Activated CD8-positive, alpha-beta memory T cell treated with anti-CD3 and anti-CD28 coated beads for 24 hours (primary cell): ENCODE measurements at regions not wholly inside any gene's neighbourhood (a gene's known extent, or its start where the extent isn't known, plus 50 kb on each side); places are given as distances from the start of the nearest gene placed in this dataset.

Source experiments
- DNase-seq: peaks from one replicate; pipeline ENCODE4 v3.0.0-alpha.2; 2020

DNA sequence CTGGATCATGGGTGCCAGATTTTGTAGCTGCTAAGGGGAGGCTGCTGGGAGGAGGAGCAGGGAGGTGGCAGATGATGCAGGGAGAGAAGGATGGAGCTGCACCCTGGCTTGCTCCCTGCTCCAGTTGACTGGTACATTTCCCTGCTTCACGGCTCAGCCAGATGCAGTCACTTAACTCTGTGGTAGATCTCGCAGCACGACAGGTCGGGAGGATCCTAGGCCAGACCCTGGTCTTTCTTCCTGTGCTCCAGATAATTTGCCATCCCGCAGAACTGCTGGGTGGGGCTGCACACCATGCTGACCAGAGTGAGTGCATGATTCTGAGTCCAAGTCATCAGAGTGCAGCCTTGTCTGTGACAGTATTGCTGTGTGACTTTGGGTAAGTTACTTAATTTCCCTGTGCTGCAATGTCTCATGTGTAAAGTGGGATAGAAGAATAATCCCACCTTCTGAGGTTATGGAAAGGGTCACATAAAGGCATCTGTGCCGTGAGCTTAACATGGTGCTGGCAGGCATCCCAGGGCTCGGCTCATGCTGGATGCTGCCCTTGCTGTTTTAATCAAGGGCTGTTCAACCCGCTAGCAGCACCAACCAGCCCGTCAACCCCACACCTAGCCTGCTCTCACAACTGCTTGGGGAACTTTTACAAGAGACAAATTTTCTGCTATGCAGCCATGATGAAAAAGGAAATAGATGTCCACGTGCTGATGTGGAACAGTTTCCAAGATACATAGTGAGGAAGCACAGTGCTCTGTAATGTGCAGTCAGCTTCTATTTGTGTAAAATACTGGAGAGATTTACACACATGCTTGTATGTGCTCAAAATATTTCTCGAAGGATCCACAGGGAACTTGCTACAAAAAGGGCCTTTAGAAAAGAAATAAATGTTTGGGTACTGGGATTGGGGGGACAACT is 257.9 kb downstream of the CDH26 start:
- DNase-seq = no peak

- no peak for DNase-seq
Observed at GRCh38 chr20:60219231-60219630, 261.0 kb downstream of the CDH26 start.

DNA sequence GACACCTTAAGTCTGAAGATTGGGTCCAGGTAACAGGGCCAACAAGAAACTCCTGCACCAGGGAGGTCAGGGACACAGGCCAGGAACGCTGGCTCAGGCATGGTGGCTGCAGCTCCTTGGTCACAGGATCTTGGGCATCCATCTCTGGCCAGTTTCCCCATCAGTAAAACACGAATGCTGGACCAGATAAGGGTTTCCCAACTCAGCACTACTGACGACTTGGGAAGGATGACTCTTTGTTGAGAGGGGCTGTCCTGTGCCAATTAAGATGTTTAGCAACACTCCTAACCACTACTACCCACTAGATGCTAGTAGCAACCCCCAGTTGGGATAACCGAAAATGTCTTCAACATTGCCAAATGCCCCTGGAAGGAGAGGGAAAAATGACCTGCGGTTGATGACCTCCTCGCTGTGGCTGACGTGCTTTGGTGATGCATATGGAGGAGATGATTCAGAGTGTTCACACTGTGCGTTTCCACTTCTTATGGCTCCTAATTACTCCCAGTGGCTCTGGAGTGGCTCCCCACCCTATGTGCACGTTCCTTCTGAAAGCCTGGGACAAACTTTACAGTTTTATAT is 261.9 kb downstream of the CDH26 start:
- DNase-seq = no peak

- no peak for DNase-seq
Observed at GRCh38 chr20:60220706-60221105, 262.5 kb downstream of the CDH26 start.

DNA sequence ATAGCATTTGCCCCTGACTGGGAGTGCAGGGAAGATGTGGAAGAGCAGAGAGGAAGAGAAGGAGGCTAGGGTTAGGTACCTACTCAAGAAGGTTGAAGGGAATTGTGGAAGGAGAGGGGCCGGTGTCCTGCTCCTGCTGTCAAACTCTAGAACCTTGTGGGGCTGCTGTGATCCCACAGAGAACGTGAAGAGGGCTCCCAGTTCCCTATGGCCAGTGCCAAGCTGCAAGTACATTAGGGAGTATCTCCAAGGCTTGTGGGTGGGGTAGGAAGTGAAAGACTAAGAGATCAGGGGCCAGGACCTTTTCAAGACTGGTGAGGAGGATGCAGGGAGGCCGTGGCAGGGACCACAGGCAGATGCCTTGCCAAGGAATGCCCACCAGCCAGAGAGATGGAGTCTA is 263.4 kb downstream of the CDH26 start:
- no peak for DNase-seq

GRCh38 chr20:60222497-60222896 is 264.3 kb downstream of the CDH26 start:
- no peak for DNase-seq

DNA sequence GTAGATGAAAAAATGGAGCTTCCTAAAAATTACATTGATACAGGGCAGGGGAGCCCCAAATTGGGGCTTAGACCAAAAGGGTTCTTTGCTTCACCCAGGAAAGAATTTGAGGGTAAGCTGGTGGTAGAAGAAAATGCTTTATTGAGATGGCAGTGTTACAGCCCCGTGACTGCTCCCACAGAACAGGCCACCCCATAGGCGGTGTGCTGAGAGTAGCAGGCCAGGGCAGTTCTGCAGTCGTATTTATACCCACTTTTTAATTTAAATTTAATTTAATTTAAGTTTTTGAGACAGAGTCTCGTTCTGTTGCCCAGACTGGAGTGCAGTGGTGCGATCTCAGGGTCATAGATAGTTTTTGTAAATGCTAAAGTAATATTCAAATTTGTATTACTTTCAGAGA is 265.0 kb downstream of the CDH26 start:
- DNase-seq = no peak

GRCh38 chr20:60224914-60225313 is 266.7 kb downstream of the CDH26 start:
- DNase-seq = no peak

- DNase-seq = no peak
Observed at GRCh38 chr20:60228255-60228654, 270.0 kb downstream of the CDH26 start.

DNA sequence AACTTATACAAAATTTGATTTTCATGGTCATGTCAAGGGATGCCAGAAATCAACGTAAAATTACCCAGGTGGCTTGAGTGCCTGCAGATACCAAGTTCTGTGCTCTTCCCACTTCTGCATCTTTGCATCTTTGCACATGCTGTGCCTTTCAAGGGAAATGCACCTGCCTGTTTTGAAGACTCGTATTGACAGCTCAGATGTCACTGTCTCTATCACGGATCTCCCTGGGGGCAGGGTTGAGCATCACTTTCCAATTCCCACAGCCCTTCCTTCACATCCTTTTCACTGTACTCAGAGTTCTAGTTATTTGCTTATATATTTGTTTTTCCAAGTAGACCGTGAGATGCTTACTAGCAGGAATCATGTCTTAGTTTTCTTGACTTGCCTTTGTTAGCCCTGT is 274.2 kb downstream of the CDH26 start:
- no peak for DNase-seq

GRCh38 chr20:60233018-60233630 is 274.9 kb downstream of the CDH26 start:
- no peak for DNase-seq

DNA sequence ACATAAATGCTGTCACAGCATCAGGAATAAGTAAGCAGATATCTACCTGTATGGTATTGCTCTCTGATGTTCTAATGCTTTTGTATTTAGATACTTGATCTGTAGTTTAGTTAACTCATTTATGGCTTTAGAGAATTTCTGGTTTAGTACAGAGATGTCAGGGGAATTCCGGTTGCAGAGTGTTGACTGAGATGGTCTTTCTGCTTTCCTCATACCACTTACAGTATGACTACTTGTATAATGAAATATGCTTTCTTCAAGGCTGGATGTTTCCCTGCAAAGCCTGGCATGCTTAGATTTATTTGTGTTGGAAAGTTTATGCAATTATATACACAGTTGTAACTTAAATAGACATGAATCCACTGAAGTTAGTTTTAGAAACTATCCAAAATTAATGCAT is 278.4 kb downstream of the CDH26 start:
- DNase-seq = no peak

DNA sequence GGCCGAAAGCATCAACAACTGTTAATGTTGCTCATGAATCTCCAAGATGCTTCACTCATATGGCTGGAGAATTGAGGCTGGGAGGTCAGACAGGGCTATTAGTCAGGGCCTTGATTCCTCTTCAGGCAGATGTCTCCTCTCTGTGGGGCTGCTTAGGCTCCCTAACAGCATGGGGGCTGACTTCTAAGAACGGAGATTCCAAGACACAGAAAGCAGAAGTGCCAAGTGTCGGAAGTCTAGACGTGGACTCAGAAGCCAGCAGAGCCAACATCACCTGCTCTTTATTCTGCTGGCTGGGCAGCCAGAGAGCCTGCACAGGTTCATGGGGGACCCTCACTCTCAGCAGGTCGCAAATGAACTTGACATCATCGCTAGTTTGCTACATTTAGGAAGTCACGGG is 279.8 kb downstream of the CDH26 start:
- DNase-seq = no peak

- DNase-seq = peak; percentile 19
Observed at GRCh38 chr20:60238992-60239660, 280.9 kb downstream of the CDH26 start.

DNA sequence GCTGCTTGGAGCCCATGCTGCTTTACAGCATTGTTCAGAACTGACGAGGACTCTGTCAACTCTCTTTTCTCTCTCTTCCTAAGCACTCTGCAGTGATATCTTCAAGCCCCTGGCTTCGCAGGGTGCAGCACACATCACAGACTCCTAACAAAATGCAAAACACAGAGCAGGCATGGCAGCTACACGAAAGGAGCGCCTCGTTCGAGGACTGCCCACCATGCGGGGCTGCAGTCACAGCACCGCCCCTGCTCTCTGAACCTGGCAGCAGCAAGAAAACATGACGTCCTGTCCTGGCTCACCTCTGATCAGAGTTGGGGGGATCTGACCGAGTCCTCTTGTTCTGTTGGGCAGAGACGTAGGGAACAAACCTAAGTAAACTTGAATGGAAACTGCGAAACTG is 281.7 kb downstream of the CDH26 start:
- DNase-seq = peak; percentile 44

DNA sequence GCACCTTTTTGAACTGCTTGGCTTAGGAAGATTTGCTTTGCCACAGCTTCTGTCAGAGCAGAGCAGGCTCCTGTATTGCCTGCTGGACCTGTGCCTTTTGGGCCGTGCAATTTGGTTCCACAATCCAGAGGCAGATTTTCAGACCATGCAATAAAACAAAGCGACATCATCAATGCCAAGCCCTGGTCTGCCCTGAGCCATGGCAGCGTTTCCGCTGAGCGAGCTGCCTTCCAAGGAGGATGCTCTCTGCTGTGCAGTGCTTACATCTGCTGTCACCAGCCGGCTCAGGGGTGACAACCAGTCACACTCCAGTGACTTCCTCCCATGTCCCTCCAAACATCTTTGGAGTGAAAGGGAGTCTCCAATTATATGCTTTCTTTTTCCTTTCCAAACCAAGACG is 282.2 kb downstream of the CDH26 start:
- peak; percentile 3 for DNase-seq

DNA sequence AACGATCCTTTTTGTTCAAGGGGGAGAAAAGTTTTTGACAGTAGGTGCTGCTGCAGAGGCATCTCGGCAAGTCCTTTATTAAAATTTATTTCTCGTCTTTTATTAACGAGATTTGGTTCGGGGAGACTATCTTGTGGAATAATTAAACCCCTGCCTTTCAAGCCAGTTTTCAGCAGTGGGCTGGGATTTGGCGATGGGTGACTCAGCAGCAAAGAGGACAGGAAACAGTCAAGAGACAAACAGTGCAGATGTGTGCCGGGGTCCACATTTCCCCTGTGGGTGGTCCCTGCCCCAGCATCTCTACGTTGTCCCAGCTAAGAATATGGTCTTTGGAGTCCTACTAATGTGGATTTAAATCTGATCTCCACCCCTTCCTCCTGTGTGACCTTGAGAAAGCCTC is 282.8 kb downstream of the CDH26 start:
- no peak for DNase-seq

- peak; percentile 13 for DNase-seq
Observed at GRCh38 chr20:60242836-60243505, 284.7 kb downstream of the CDH26 start.

DNA sequence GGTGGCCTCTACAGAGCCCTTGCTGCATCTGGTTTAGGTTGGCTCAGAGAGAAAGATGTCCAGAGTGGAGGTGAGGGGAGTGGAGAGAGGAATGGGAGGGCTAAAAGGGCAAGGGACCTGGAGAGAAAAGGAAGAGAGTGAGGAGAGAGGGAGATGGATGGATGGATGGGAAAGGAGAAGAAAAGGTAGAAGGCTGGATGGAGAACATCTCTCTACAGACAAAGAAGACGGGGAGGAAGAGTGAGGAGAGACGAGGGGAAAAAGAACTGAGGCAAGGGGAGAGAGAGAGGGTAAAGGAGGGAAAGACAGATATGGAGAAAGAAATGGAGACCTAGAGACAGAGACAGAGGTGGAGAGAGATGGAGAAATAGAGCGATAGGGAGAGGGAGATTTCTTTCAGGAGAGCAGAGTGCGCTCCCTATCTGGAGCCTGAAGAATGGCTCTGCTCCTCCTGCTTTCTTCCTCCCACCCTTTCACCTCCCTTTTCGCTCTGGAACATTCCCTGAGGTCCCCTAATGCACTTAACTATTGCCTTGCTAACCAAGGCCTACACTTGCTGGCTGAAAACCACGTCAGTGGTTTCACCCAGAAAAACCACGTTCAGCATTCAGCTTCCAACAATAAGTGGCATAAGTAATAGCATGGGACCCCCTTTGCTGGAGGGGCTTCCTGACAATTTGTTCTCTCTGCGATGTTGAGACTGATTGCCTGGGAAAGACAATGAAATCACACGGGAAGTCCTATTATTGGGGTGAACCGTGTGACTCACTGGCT is 286.3 kb downstream of the CDH26 start:
- peak; percentile 13 for DNase-seq

DNA sequence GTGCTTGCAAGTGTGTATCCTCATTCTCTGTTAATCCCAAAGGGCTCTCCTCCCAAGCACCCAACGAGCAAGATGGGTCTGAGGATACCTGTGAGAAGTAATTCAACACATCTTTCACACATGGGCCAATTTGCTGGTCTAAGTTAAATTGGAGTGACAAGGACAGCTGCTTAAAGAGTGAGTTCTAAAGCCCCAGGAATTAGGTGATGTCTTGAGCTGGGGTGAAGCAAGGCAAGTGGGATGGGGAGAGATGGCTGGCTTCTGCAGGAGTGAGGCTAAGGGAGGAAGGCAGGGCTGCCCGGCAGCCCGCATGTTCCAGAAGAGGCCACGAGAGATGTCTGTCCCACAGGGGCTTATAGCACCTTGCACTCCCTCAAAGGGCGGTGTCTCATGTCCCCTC is 288.5 kb downstream of the CDH26 start:
- DNase-seq = no peak

GRCh38 chr20:60249436-60249835 is 291.2 kb downstream of the CDH26 start:
- peak; percentile 26 for DNase-seq

GRCh38 chr20:60250251-60250650 is 292.0 kb downstream of the CDH26 start:
- DNase-seq = peak; percentile 44
